HEK293 (cell line): ENCODE measurements at regions not wholly inside any gene's neighbourhood (a gene's known extent, or its start where the extent isn't known, plus 50 kb on each side); places are given as distances from the start of the nearest gene placed in this dataset.

Experiments
- BCL11A ChIP-seq: fragments of 450-650 bp; formaldehyde crosslinking; IDR thresholded peaks from 2 replicates; pipeline ENCODE4 v1.5.1; 2016; ENCODE audit warnings: low read depth, missing biosample characterization, missing genetic modification characterization
- HOXC10 ChIP-seq: sonication (generic); formaldehyde crosslinking; IDR thresholded peaks from 2 replicates; pipeline ENCODE4 v1.8.1; 2023; ENCODE audit warnings: mild to moderate bottlenecking, missing genetic modification reagents
- HOXD13 ChIP-seq: sonication (generic); formaldehyde crosslinking; IDR thresholded peaks from 2 replicates; pipeline ENCODE4 v1.8.0; 2022; ENCODE audit warnings: missing genetic modification reagents, borderline replicate concordance
- KLF16 ChIP-seq: fragments of 450-650 bp; formaldehyde crosslinking; IDR thresholded peaks from 2 replicates; pipeline ENCODE4 v1.5.1; 2017; ENCODE audit warnings: missing biosample characterization, missing genetic modification characterization
- OSR2 ChIP-seq: fragments of 450-650 bp; formaldehyde crosslinking; IDR thresholded peaks from 2 replicates; pipeline ENCODE4 v1.5.1; 2016; ENCODE audit warnings: missing biosample characterization, missing genetic modification characterization
- OVOL3 ChIP-seq: fragments of 450-650 bp; formaldehyde crosslinking; IDR thresholded peaks from 2 replicates; pipeline ENCODE4 v1.5.1; 2016; ENCODE audit warnings: missing biosample characterization, missing genetic modification characterization
- SP3 ChIP-seq: fragments of 450-650 bp; formaldehyde crosslinking; IDR thresholded peaks from 2 replicates; pipeline ENCODE4 v1.5.1; 2016; ENCODE audit warnings: missing biosample characterization, missing genetic modification characterization
- ZBTB1 ChIP-seq: fragments of 450-650 bp; formaldehyde crosslinking; IDR thresholded peaks from 2 replicates; pipeline ENCODE4 v1.5.1; 2016; ENCODE audit warnings: missing biosample characterization, missing genetic modification characterization
- ZBTB10 ChIP-seq: fragments of 450-650 bp; formaldehyde crosslinking; IDR thresholded peaks from 2 replicates; pipeline ENCODE4 v1.5.1; 2016; ENCODE audit warnings: missing biosample characterization, missing genetic modification characterization
- ZBTB21 ChIP-seq: fragments of 450-650 bp; formaldehyde crosslinking; IDR thresholded peaks from 2 replicates; pipeline ENCODE4 v1.5.1; 2017; ENCODE audit warnings: missing biosample characterization, missing genetic modification characterization
- ZNF138 ChIP-seq: fragments of 450-650 bp; formaldehyde crosslinking; IDR thresholded peaks from 2 replicates; pipeline ENCODE4 v1.5.1; 2016; ENCODE audit warnings: missing biosample characterization, missing genetic modification characterization, borderline replicate concordance
- ZNF214 ChIP-seq: fragments of 450-650 bp; formaldehyde crosslinking; IDR thresholded peaks from 2 replicates; pipeline ENCODE4 v1.5.1; 2017; ENCODE audit warnings: missing biosample characterization, mild to moderate bottlenecking, missing genetic modification characterization, borderline replicate concordance
- ZNF239 ChIP-seq: fragments of 450-650 bp; formaldehyde crosslinking; IDR thresholded peaks from 2 replicates; pipeline ENCODE4 v1.5.1; 2016; ENCODE audit warnings: missing biosample characterization, missing genetic modification characterization
- ZNF354C ChIP-seq: fragments of 450-650 bp; formaldehyde crosslinking; IDR thresholded peaks from 2 replicates; pipeline ENCODE4 v1.5.1; 2016; ENCODE audit warnings: missing biosample characterization, missing genetic modification characterization, low read depth, borderline replicate concordance
- ZNF560 ChIP-seq: fragments of 450-650 bp; formaldehyde crosslinking; IDR thresholded peaks from 2 replicates; pipeline ENCODE4 v1.5.1; 2017; ENCODE audit warnings: missing biosample characterization, missing genetic modification characterization, borderline replicate concordance
- ZNF629 ChIP-seq: fragments of 450-650 bp; formaldehyde crosslinking; IDR thresholded peaks from 2 replicates; pipeline ENCODE4 v1.5.1; 2017; ENCODE audit warnings: missing biosample characterization, missing genetic modification characterization
- ZNF660 ChIP-seq: fragments of 450-650 bp; IDR thresholded peaks from 2 replicates; pipeline ENCODE4 v1.5.1; 2018; ENCODE audit warnings: missing biosample characterization, mild to moderate bottlenecking, missing genetic modification characterization
- ZSCAN18 ChIP-seq: fragments of 450-650 bp; formaldehyde crosslinking; IDR thresholded peaks from 2 replicates; pipeline ENCODE4 v1.5.1; 2016; ENCODE audit warnings: missing biosample characterization, missing genetic modification characterization
- TF ChIP-seq, protein P1 (sequence below): IDR thresholded peaks from 2 replicates; pipeline ENCODE4 v1.6.1; 2011; ENCODE audit warnings: mild to moderate bottlenecking, low read depth, low read length, borderline replicate concordance
- TF ChIP-seq, protein P2 (sequence below): fragments of 450-650 bp; formaldehyde crosslinking; IDR thresholded peaks from 2 replicates; pipeline ENCODE4 v1.5.1; 2016; ENCODE audit warnings: missing biosample characterization, missing genetic modification characterization
- TF ChIP-seq, protein P3 (sequence below): fragments of 450-650 bp; formaldehyde crosslinking; IDR thresholded peaks from 2 replicates; pipeline ENCODE4 v1.5.1; 2017; ENCODE audit warnings: missing biosample characterization, missing genetic modification characterization
- TF ChIP-seq, protein P4 (sequence below): fragments of 450-650 bp; formaldehyde crosslinking; IDR thresholded peaks from 2 replicates; pipeline ENCODE4 v1.5.1; 2016; ENCODE audit warnings: missing biosample characterization, missing genetic modification characterization
- TF ChIP-seq, protein P5 (sequence below): fragments of 450-650 bp; formaldehyde crosslinking; IDR thresholded peaks from 2 replicates; pipeline ENCODE4 v1.5.1; 2016; ENCODE audit warnings: missing biosample characterization, missing genetic modification characterization
- TF ChIP-seq, protein P6 (sequence below): fragments of 450-650 bp; formaldehyde crosslinking; IDR thresholded peaks from 2 replicates; pipeline ENCODE4 v1.5.1; 2016; ENCODE audit warnings: missing biosample characterization, missing genetic modification characterization

DNA sequence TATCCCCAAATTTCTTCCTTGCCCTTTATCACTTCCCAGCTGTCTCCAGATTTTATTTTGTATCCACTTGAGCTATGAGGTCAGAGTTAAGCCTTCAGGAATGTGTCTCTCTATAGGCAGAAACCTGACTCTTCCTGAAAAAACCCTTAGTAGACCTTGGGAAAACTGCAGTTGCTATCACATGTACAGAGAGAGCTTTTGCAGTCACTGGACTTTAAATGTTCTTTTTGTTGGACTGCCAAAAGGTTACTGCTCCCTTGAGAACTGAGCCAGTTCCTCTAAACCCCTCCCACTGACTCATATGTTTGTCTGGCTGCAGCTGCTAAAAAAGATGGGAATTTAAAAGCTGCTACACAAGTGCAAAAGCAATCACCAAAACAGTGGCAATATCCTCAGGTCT is 169.1 kb upstream of the CCDC54 start (continued):
- TF ChIP-seq, protein P1, sequence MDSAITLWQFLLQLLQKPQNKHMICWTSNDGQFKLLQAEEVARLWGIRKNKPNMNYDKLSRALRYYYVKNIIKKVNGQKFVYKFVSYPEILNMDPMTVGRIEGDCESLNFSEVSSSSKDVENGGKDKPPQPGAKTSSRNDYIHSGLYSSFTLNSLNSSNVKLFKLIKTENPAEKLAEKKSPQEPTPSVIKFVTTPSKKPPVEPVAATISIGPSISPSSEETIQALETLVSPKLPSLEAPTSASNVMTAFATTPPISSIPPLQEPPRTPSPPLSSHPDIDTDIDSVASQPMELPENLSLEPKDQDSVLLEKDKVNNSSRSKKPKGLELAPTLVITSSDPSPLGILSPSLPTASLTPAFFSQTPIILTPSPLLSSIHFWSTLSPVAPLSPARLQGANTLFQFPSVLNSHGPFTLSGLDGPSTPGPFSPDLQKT: no peak
- TF ChIP-seq ZBTB1 (tag by site-specific recombination) (no peak), ZNF214 (tag by site-specific recombination) (no peak), ZNF660 (tag by site-specific recombination) (no peak), ZNF239 (tag by site-specific recombination) (no peak), ZBTB21 (peak; percentile 83), ZBTB10 (tag by site-specific recombination) (no peak), HOXD13 (CRISPR knock-in tag) (no peak), SP3 (tag by site-specific recombination) (peak; percentile 40; the same call in 1 of the 2 replicates), ZNF138 (tag by site-specific recombination) (no peak), ZSCAN18 (tag by site-specific recombination) (no peak), KLF16 (tag by site-specific recombination) (no peak), HOXC10 (CRISPR knock-in tag) (no peak), ZNF354C (no peak), OSR2 (tag by site-specific recombination) (peak; percentile 42; the same call in 1 of the 2 replicates), BCL11A (tag by site-specific recombination) (peak; percentile 78; the same call in 1 of the 2 replicates), ZNF560 (tag by site-specific recombination) (no peak), OVOL3 (tag by site-specific recombination) (no peak), ZNF629 (peak; percentile 96)
- TF ChIP-seq, protein P2, sequence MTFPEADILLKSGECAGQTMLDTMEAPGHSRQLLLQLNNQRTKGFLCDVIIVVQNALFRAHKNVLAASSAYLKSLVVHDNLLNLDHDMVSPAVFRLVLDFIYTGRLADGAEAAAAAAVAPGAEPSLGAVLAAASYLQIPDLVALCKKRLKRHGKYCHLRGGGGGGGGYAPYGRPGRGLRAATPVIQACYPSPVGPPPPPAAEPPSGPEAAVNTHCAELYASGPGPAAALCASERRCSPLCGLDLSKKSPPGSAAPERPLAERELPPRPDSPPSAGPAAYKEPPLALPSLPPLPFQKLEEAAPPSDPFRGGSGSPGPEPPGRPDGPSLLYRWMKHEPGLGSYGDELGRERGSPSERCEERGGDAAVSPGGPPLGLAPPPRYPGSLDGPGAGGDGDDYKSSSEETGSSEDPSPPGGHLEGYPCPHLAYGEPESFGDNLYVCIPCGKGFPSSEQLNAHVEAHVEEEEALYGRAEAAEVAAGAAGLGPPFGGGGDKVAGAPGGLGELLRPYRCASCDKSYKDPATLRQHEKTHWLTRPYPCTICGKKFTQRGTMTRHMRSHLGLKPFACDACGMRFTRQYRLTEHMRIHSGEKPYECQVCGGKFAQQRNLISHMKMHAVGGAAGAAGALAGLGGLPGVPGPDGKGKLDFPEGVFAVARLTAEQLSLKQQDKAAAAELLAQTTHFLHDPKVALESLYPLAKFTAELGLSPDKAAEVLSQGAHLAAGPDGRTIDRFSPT: 0 out of 2 replicates have a peak, but pooled peaks have one; percentile 48
- TF ChIP-seq, protein P3, sequence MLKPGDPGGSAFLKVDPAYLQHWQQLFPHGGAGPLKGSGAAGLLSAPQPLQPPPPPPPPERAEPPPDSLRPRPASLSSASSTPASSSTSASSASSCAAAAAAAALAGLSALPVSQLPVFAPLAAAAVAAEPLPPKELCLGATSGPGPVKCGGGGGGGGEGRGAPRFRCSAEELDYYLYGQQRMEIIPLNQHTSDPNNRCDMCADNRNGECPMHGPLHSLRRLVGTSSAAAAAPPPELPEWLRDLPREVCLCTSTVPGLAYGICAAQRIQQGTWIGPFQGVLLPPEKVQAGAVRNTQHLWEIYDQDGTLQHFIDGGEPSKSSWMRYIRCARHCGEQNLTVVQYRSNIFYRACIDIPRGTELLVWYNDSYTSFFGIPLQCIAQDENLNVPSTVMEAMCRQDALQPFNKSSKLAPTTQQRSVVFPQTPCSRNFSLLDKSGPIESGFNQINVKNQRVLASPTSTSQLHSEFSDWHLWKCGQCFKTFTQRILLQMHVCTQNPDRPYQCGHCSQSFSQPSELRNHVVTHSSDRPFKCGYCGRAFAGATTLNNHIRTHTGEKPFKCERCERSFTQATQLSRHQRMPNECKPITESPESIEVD (tag by site-specific recombination): peak; percentile 99
- TF ChIP-seq, protein P4, sequence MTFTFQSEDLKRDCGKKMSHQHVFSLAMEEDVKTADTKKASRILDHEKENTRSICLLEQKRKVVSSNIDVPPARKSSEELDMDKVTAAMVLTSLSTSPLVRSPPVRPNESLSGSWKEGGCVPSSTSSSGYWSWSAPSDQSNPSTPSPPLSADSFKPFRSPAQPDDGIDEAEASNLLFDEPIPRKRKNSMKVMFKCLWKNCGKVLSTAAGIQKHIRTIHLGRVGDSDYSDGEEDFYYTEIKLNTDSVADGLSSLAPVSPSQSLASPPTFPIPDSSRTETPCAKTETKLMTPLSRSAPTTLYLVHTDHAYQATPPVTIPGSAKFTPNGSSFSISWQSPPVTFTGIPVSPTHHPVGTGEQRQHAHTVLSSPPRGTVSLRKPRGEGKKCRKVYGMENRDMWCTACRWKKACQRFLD: no peak
- TF ChIP-seq, protein P5, sequence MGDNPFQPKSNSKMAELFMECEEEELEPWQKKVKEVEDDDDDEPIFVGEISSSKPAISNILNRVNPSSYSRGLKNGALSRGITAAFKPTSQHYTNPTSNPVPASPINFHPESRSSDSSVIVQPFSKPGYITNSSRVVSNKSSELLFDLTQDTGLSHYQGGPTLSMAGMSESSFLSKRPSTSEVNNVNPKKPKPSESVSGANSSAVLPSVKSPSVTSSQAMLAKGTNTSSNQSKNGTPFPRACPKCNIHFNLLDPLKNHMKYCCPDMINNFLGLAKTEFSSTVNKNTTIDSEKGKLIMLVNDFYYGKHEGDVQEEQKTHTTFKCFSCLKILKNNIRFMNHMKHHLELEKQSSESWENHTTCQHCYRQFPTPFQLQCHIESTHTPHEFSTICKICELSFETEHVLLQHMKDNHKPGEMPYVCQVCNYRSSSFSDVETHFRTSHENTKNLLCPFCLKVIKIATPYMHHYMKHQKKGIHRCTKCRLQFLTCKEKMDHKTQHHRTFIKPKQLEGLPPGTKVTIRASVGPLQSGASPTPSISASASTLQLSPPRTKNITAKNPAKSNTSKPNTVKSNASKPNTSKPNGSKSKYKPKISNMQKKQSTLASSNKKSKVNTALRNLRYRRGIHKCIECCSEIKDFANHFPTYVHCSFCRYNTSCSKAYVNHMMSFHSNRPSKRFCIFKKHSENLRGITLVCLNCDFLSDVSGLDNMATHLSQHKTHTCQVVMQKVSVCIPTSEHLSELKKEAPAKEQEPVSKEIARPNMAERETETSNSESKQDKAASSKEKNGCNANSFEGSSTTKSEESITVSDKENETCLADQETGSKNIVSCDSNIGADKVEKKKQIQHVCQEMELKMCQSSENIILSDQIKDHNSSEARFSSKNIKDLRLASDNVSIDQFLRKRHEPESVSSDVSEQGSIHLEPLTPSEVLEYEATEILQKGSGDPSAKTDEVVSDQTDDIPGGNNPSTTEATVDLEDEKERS (tag by site-specific recombination): no peak
- TF ChIP-seq, protein P6, sequence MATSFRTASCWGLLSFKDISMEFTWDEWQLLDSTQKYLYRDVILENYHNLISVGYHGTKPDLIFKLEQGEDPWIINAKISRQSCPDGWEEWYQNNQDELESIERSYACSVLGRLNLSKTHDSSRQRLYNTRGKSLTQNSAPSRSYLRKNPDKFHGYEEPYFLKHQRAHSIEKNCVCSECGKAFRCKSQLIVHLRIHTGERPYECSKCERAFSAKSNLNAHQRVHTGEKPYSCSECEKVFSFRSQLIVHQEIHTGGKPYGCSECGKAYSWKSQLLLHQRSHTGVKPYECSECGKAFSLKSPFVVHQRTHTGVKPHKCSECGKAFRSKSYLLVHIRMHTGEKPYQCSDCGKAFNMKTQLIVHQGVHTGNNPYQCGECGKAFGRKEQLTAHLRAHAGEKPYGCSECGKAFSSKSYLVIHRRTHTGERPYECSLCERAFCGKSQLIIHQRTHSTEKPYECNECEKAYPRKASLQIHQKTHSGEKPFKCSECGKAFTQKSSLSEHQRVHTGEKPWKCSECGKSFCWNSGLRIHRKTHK (tag by site-specific recombination): no peak
